IPS-18a (cell line): ENCODE measurements at regions not wholly inside any gene's neighbourhood (a gene's known extent, or its start where the extent isn't known, plus 50 kb on each side); places are given as distances from the start of the nearest gene placed in this dataset.

ENCODE experiments used
- H3K27ac ChIP-seq: one replicate; pipeline ENCODE4 v1.5.1; 2013; ENCODE audit warnings: low read length
- H3K27me3 ChIP-seq: one replicate; pipeline ENCODE4 v1.6.1; 2013; ENCODE audit warnings: mild to moderate bottlenecking, low read length; ENCODE audit not compliant: control insufficient read depth, insufficient read depth
- H3K36me3 ChIP-seq: one replicate; pipeline ENCODE4 v1.6.1; 2013; ENCODE audit warnings: low read depth, low read length; ENCODE audit not compliant: control insufficient read depth
- H3K4me1 ChIP-seq: one replicate; pipeline ENCODE4 v1.6.1; 2013; ENCODE audit warnings: low read depth, low read length; ENCODE audit not compliant: control insufficient read depth
- H3K4me3 ChIP-seq: one replicate; pipeline ENCODE4 v1.5.1; 2013; ENCODE audit warnings: low read length
- H3K9ac ChIP-seq: one replicate; pipeline ENCODE4 v1.6.1; 2013; ENCODE audit warnings: mild to moderate bottlenecking, low read length, moderate library complexity
- H3K9me3 ChIP-seq: one replicate; pipeline ENCODE4 v1.6.1; 2013; ENCODE audit warnings: low read depth, low read length; ENCODE audit not compliant: control insufficient read depth

DNA sequence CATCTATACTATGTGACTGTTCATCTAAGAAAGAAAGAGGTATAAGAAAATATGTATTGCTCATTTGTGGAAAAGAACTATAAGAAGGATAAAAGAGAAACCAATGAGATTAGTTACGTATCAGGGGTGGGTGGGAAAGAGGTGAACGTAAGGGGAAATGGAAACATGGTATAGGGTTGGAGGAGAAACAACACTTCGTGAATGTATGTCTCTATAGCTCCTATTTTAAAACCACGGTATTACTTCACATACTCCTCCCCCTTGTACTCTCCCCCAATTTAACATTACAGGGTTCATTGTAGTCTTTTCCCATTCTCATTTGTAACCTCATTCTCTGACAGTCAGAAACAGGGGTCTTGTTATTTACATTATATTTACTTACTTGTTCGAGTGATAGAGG, 120.4 kb downstream of the FOXG1 start:
- no peak overlapping the region for H3K9ac ChIP-seq

GRCh38 chr14:28895389-28895788, 128.8 kb downstream of the FOXG1 start:
- no peaks in the 10 kb centered on the region for H3K9me3 ChIP-seq

More for the DNA sequence above, 120.4 kb downstream of the FOXG1 start:
- Histone ChIP-seq H3K9me3 (no peaks in the 10 kb centered on the region), H3K36me3 (no peaks in the 10 kb centered on the region), H3K27me3 (no peaks in the 10 kb centered on the region), H3K4me3 (no peak overlapping the region), H3K4me1 (no peaks in the 10 kb centered on the region), H3K27ac (no peak overlapping the region)

GRCh38 chr14:28896337-28896736, 129.8 kb downstream of the FOXG1 start:
- no peaks in the 10 kb centered on the region for H3K36me3 ChIP-seq
- no peak overlapping the region for H3K27ac ChIP-seq
- H3K9ac ChIP-seq = no peak overlapping the region
- no peaks in the 10 kb centered on the region for H3K9me3 ChIP-seq
- H3K4me3 ChIP-seq = no peak overlapping the region
- no peaks in the 10 kb centered on the region for H3K27me3 ChIP-seq
- no peaks in the 10 kb centered on the region for H3K4me1 ChIP-seq

More at GRCh38 chr14:28895389-28895788, 128.8 kb downstream of the FOXG1 start:
- Histone ChIP-seq H3K27ac (no peak overlapping the region), H3K9ac (no peak overlapping the region), H3K27me3 (no peaks in the 10 kb centered on the region), H3K36me3 (no peaks in the 10 kb centered on the region), H3K4me1 (no peaks in the 10 kb centered on the region), H3K4me3 (no peak overlapping the region)

DNA sequence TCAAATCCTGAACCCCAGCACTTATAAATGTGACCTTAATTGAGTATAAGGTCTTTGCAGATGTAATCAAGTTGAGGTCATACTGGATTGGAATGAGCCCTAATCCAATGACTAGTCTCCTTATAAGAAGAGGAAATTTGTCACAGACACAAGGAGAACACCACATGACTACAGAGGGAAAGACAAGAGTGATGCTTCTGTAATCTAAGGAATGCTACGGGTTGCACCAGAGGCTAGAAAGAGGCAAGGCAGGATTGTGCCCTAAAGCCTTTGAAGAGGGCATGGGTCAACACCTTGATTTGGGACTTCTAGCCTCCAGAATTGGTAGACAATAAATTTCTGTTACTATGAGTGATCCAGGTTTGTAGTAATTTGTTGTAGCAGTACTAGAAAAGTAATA, 135.0 kb downstream of the FOXG1 start:
- Histone ChIP-seq H3K9me3 (no peaks in the 10 kb centered on the region), H3K4me1 (no peaks in the 10 kb centered on the region), H3K9ac (no peak overlapping the region), H3K4me3 (no peak overlapping the region), H3K27ac (no peak overlapping the region), H3K27me3 (no peaks in the 10 kb centered on the region), H3K36me3 (no peaks in the 10 kb centered on the region)

GRCh38 chr14:28902930-28903329, 136.3 kb downstream of the FOXG1 start:
- no peaks in the 10 kb centered on the region for H3K4me1 ChIP-seq
- no peaks in the 10 kb centered on the region for H3K36me3 ChIP-seq
- H3K9me3 ChIP-seq = no peaks in the 10 kb centered on the region
- H3K9ac ChIP-seq = no peak overlapping the region
- no peak overlapping the region for H3K4me3 ChIP-seq
- no peaks in the 10 kb centered on the region for H3K27me3 ChIP-seq
- H3K27ac ChIP-seq = no peak overlapping the region

- Histone ChIP-seq H3K27me3 (no peaks in the 10 kb centered on the region), H3K27ac (no peak overlapping the region), H3K9ac (no peak overlapping the region), H3K36me3 (no peaks in the 10 kb centered on the region), H3K4me3 (no peak overlapping the region), H3K9me3 (no peaks in the 10 kb centered on the region), H3K4me1 (no peaks in the 10 kb centered on the region)
Observed at GRCh38 chr14:28911521-28911920, 144.9 kb downstream of the FOXG1 start.

DNA sequence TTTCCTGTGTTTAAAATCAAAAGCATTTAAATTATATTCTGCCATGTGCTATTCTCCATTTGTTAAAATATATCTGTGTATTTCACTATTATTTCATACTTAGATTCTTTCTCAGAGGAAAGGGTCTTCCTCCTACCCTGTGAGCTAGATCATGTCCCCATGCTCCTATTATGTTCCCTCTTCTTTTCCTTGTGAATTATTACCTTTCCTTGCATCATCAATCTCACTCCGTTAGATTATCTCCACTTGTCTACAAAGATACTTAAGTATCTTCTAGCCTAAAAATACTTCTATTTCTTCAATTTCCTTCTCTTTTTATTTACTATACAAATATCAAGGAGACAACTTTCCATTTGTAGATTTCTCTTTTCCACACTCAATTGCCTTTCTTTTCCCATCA, 146.5 kb downstream of the FOXG1 start:
- Histone ChIP-seq H3K36me3 (no peaks in the 10 kb centered on the region), H3K27ac (no peak overlapping the region), H3K4me1 (no peaks in the 10 kb centered on the region), H3K27me3 (no peaks in the 10 kb centered on the region), H3K9ac (no peak overlapping the region), H3K9me3 (no peaks in the 10 kb centered on the region), H3K4me3 (no peak overlapping the region)

- Histone ChIP-seq H3K9me3 (no peaks in the 10 kb centered on the region), H3K4me1 (no peaks in the 10 kb centered on the region)
Observed at GRCh38 chr14:28926122-28926521, 159.5 kb downstream of the FOXG1 start.

GRCh38 chr14:28931999-28932398, 165.4 kb downstream of the FOXG1 start:
- Histone ChIP-seq H3K27me3 (no peaks in the 10 kb centered on the region), H3K4me1 (no peaks in the 10 kb centered on the region), H3K9ac (no peak overlapping the region), H3K4me3 (no peak overlapping the region), H3K27ac (no peak overlapping the region), H3K9me3 (peaks cover 7% of the 10 kb centered on the region), H3K36me3 (no peaks in the 10 kb centered on the region)

More at GRCh38 chr14:28926122-28926521, 159.5 kb downstream of the FOXG1 start:
- Histone ChIP-seq H3K9ac (no peak overlapping the region), H3K27me3 (no peaks in the 10 kb centered on the region), H3K4me3 (no peak overlapping the region), H3K36me3 (no peaks in the 10 kb centered on the region), H3K27ac (no peak overlapping the region)

DNA sequence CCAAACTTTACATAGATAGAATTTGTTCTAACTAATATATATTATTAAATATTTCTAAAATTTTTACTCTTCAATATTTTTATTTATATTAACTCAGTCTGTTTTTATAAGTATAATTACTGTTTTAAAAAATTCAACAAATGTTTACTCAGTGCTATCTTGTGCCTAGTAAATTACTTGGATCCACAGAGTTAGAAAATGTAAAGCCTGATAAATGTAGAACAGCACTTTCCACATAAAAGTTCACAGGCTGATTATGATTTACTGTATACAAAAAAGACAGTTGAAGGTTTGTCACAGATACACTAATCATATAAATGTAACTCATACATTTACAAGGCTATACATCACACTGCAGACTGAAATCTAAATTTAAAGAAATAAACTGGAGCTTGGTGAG, 170.0 kb downstream of the FOXG1 start:
- no peaks in the 10 kb centered on the region for H3K27me3 ChIP-seq
- H3K4me1 ChIP-seq = no peaks in the 10 kb centered on the region
- H3K9me3 ChIP-seq = peaks cover 7% of the 10 kb centered on the region
- H3K27ac ChIP-seq = no peak overlapping the region
- H3K9ac ChIP-seq = no peak overlapping the region
- H3K36me3 ChIP-seq = no peaks in the 10 kb centered on the region
- H3K4me3 ChIP-seq = no peak overlapping the region

- Histone ChIP-seq H3K36me3 (no peaks in the 10 kb centered on the region), H3K27ac (no peak overlapping the region), H3K4me1 (no peaks in the 10 kb centered on the region), H3K9me3 (no peaks in the 10 kb centered on the region), H3K27me3 (no peaks in the 10 kb centered on the region), H3K4me3 (no peak overlapping the region), H3K9ac (no peak overlapping the region)
Observed at GRCh38 chr14:28941758-28942157, 175.2 kb downstream of the FOXG1 start.

DNA sequence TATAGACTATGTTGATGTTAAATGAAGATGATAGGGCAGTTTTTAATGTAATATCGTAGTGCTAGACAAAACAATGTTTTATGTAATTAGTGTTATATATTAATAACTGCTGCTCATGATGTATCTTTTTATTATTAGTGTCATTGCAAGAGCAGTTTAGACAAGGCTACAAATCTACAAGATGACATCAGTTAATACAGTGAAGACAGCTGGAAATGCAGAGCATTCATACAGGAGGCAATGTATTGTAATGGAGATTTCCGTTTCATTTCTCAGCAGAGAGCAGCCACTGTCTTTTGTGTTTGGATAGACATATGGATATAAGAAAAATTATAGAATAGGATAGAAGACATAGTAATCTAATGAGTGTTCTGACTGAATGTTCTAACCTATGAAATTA, 178.0 kb downstream of the FOXG1 start:
- H3K4me3 ChIP-seq = no peak overlapping the region
- H3K4me1 ChIP-seq = no peaks in the 10 kb centered on the region
- no peaks in the 10 kb centered on the region for H3K27me3 ChIP-seq
- H3K27ac ChIP-seq = no peak overlapping the region
- H3K36me3 ChIP-seq = no peaks in the 10 kb centered on the region
- H3K9me3 ChIP-seq = no peaks in the 10 kb centered on the region
- no peak overlapping the region for H3K9ac ChIP-seq
